NB4 (cell line): ENCODE measurements at regions not wholly inside any gene's neighbourhood (a gene's known extent, or its start where the extent isn't known, plus 50 kb on each side); places are given as distances from the start of the nearest gene placed in this dataset.

ENCODE experiments used
- CTCF ChIP-seq: IDR thresholded peaks from one replicate; pipeline ENCODE4 v1.5.1; 2012; ENCODE audit warnings: low read depth, low read length
- MAX ChIP-seq: IDR thresholded peaks from 2 replicates; pipeline ENCODE4 v1.6.1; 2011; ENCODE audit warnings: low read depth, low read length
- MYC ChIP-seq: IDR thresholded peaks from 2 replicates; pipeline ENCODE4 v1.6.1; 2011; ENCODE audit warnings: low read depth, low read length
- POLR2A ChIP-seq: IDR thresholded peaks from 2 replicates; pipeline ENCODE4 v1.6.1; 2011; ENCODE audit warnings: mild to moderate bottlenecking; ENCODE audit not compliant: insufficient read length; ENCODE audit errors: extremely low read depth

GRCh38 chr4:156336511-156336910 lies 382.8 kb upstream of the CTSO start:
- TF ChIP-seq POLR2A (no peak), CTCF (no peak), MAX (no peak), MYC (no peak)
